B cell (primary cell): ENCODE measurements at regions not wholly inside any gene's neighbourhood (a gene's known extent, or its start where the extent isn't known, plus 50 kb on each side); places are given as distances from the start of the nearest gene placed in this dataset.

ENCODE experiments used
- ATAC-seq: fragments of 200-7000 bp; cut with Tn5 transposase; one replicate; pipeline ENCODE4 v1.10.0; 2021; ENCODE audit warnings: low read depth, mild to moderate bottlenecking, moderate number of reproducible peaks, moderate library complexity
- CTCF ChIA-PET: fragments of 350-600 bp; sonication (Branson Sonifier 250); formaldehyde crosslinking; loops from one replicate; lab custom pipeline; 2021; ENCODE audit warnings: antibody characterized with exemption, inconsistent platforms; lab: Charles Lee
- POLR2A ChIA-PET: fragments of 350-600 bp; sonication (Branson Sonifier 250); formaldehyde crosslinking; loops from one replicate; lab custom pipeline; 2021; ENCODE audit warnings: antibody characterized with exemption; lab: Charles Lee
- DNase-seq: peaks from one replicate; pipeline ENCODE4 v3.0.0; 2013
- H2AFZ ChIP-seq: 2 replicates; pipeline ENCODE4 v1.6.1; 2012; ENCODE audit warnings: mild to moderate bottlenecking, low read depth, low read length; ENCODE audit not compliant: insufficient read depth, poor library complexity, severe bottlenecking
- H3K27ac ChIP-seq, 2 donors: 1 replicate in 1 of 2; 2 replicates in 1 of 2; pipeline ENCODE4 v1.5.1; 2012 to 2013; ENCODE audit warnings: low read length in 2 of 2, mild to moderate bottlenecking in 2 of 2, moderate library complexity in 1 of 2
- H3K27me3 ChIP-seq, 4 experiments: fragments of 200-600 bp in 1 of 4; sonication (generic) in 1 of 4; replicated peaks in 1 of 4; 1 replicate in 2 of 4; 2 replicates in 2 of 4; pipeline versions ENCODE4 v1.6.1 to v1.7.0; 2013 to 2016; ENCODE audit warnings: low read length in 3 of 4, mild to moderate bottlenecking in 2 of 4, mixed read lengths in 1 of 4, moderate library complexity in 1 of 4; ENCODE audit not compliant: insufficient read depth in 4 of 4, control insufficient read depth in 3 of 4; ENCODE audit errors: control extremely low read depth in 1 of 4
- H3K36me3 ChIP-seq, 2 experiments: replicated peaks in 1 of 2; 1 replicate in 1 of 2; 2 replicates in 1 of 2; pipeline versions ENCODE4 v1.6.1 to v1.7.1; 2013; ENCODE audit warnings: low read length in 1 of 2; ENCODE audit not compliant: insufficient read depth in 2 of 2, control insufficient read depth in 1 of 2; ENCODE audit errors: control extremely low read depth in 1 of 2, extremely low read depth in 1 of 2
- H3K4me1 ChIP-seq, 2 donors: fragments of 200-600 bp in 1 of 2; sonication (generic) in 1 of 2; 1 replicate in 1 of 2; 2 replicates in 1 of 2; pipeline versions ENCODE4 v1.5.1 to v1.6.1; 2013 to 2017; ENCODE audit warnings: low read length in 2 of 2; ENCODE audit not compliant: control insufficient read depth in 2 of 2, insufficient read depth in 2 of 2
- H3K4me2 ChIP-seq: replicated peaks from 2 replicates; pipeline ENCODE3; 2012; ENCODE audit warnings: mild to moderate bottlenecking, low read depth, low read length; ENCODE audit not compliant: poor library complexity, severe bottlenecking
- H3K4me3 ChIP-seq, 5 experiments: fragments of 200-600 bp in 1 of 5; sonication (generic) in 1 of 5; 1 replicate in 3 of 5; 2 replicates in 2 of 5; pipeline versions ENCODE4 v1.5.1 to v1.7.0; 2011 to 2016; ENCODE audit warnings: low read length in 4 of 5, mild to moderate bottlenecking in 4 of 5, low read depth in 2 of 5, control low read depth in 1 of 5, moderate library complexity in 1 of 5; ENCODE audit not compliant: insufficient read depth in 1 of 5; ENCODE audit errors: control extremely low read depth in 1 of 5, extremely low read depth in 1 of 5
- H3K79me2 ChIP-seq: fragments of 200-600 bp; sonication (generic); one replicate; pipeline ENCODE4 v1.6.0; 2016; ENCODE audit warnings: low read length; ENCODE audit not compliant: control insufficient read depth, insufficient read depth
- H3K9ac ChIP-seq: fragments of 200-600 bp; sonication (generic); 2 replicates; pipeline ENCODE4 v1.6.1; 2017; ENCODE audit warnings: mild to moderate bottlenecking, low read length, moderate library complexity
- H3K9me3 ChIP-seq, 3 donors: one replicate each; pipeline versions ENCODE4 v1.6.1 to v1.7.1; 2013; ENCODE audit warnings: low read length in 2 of 3; ENCODE audit not compliant: control insufficient read depth in 2 of 3, insufficient read depth in 1 of 3; ENCODE audit errors: control extremely low read depth in 1 of 3
- H4K20me1 ChIP-seq: 2 replicates; pipeline ENCODE4 v1.6.0; 2012; ENCODE audit warnings: mild to moderate bottlenecking, low read length; ENCODE audit not compliant: insufficient read depth, control insufficient read depth, poor library complexity, severe bottlenecking
- H3K27ac Mint-ChIP-seq: one replicate; pipeline ENCODE4 v1.8.0; 2021; ENCODE audit warnings: mixed read lengths
- H3K27me3 Mint-ChIP-seq: one replicate; pipeline ENCODE4 v1.8.0; 2021; ENCODE audit warnings: mixed read lengths
- H3K4me1 Mint-ChIP-seq: one replicate; pipeline ENCODE4 v1.8.0; 2021; ENCODE audit warnings: mixed read lengths
- H3K4me3 Mint-ChIP-seq: one replicate; pipeline ENCODE4 v1.8.0; 2021; ENCODE audit warnings: mixed read lengths
- H3K9me3 Mint-ChIP-seq: one replicate; pipeline ENCODE4 v1.8.0; 2022; ENCODE audit warnings: mixed read lengths; ENCODE audit not compliant: insufficient read depth
- EZH2 ChIP-seq: IDR thresholded peaks from 2 replicates; pipeline ENCODE4 v1.6.1; 2012; ENCODE audit warnings: borderline replicate concordance, low read depth, mild to moderate bottlenecking, moderate library complexity, low read length; ENCODE audit not compliant: insufficient read depth, poor library complexity, severe bottlenecking
- WGBS: methylation state at CpG from one replicate; pipeline ENCODE4 v1.1.5; 2013; ENCODE audit warnings: missing lambda C conversion rate; ENCODE audit not compliant: insufficient coverage; 5-methylcytosine and 5-hydroxymethylcytosine counted together
- intact Hi-C: fragments of 100-400 bp; cut with micrococcal nuclease; formaldehyde crosslinking; loops from one replicate; pipeline ENCODE4 v1.10.0; 2022
- TF ChIP-seq, protein P1 (sequence below): fragments of 200-600 bp; IDR thresholded peaks from one replicate; pipeline ENCODE4 v1.8.0; 2022; ENCODE audit warnings: antibody characterized with exemption, mild to moderate bottlenecking

DNA sequence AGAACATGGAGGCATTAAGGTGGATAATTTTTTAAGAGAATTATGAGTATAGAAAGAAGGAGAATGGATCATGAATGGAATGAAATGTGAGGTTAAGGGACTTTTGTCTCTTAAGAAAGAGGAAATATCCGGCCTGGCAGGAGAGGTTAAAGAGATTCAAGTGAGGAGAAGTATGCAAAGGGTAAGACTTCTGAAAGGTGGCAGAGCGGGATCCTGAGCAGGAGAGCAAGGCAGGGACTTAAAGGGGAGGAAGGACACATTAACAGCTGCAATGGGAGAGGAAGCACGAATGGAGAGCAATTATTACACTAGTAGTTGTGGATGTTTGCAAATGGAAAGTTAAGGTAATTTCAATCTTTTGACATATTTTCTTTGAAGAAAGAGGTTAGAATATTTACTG is 171.0 kb downstream of the KITLG start:
- TF ChIP-seq, protein P1, sequence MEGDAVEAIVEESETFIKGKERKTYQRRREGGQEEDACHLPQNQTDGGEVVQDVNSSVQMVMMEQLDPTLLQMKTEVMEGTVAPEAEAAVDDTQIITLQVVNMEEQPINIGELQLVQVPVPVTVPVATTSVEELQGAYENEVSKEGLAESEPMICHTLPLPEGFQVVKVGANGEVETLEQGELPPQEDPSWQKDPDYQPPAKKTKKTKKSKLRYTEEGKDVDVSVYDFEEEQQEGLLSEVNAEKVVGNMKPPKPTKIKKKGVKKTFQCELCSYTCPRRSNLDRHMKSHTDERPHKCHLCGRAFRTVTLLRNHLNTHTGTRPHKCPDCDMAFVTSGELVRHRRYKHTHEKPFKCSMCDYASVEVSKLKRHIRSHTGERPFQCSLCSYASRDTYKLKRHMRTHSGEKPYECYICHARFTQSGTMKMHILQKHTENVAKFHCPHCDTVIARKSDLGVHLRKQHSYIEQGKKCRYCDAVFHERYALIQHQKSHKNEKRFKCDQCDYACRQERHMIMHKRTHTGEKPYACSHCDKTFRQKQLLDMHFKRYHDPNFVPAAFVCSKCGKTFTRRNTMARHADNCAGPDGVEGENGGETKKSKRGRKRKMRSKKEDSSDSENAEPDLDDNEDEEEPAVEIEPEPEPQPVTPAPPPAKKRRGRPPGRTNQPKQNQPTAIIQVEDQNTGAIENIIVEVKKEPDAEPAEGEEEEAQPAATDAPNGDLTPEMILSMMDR = no peak
- TF ChIP-seq EZH2 = no peak
- no peak overlapping the region for H3K27ac ChIP-seq
- Mint-ChIP-seq H3K27me3 (no peaks in the 10 kb centered on the region), H3K4me1 (no peaks in the 10 kb centered on the region), H3K9me3 (no peaks in the 10 kb centered on the region), H3K4me3 (no peak overlapping the region), H3K27ac (no peak overlapping the region)
- H3K79me2 ChIP-seq = no peaks in the 10 kb centered on the region
- WGBS = 86% methylated on average over 2 of the region's 3 CpGs
- DNase-seq = no peak
- H3K4me3 ChIP-seq = no peak overlapping the region
- no peak for ATAC-seq
- no peaks in the 10 kb centered on the region for H3K4me1 ChIP-seq
- no peak overlapping the region for H2AFZ ChIP-seq
- intact Hi-C loops = no loop called here
- H3K36me3 ChIP-seq = no peaks in the 10 kb centered on the region
- no peak overlapping the region for H3K9ac ChIP-seq
- POLR2A ChIA-PET = no interaction called here
- no peaks in the 10 kb centered on the region for H4K20me1 ChIP-seq
- no peak overlapping the region for H3K4me2 ChIP-seq
- no peaks in the 10 kb centered on the region for H3K27me3 ChIP-seq
- H3K9me3 ChIP-seq = no peaks in the 10 kb centered on the region
- CTCF ChIA-PET = no interaction called here

DNA sequence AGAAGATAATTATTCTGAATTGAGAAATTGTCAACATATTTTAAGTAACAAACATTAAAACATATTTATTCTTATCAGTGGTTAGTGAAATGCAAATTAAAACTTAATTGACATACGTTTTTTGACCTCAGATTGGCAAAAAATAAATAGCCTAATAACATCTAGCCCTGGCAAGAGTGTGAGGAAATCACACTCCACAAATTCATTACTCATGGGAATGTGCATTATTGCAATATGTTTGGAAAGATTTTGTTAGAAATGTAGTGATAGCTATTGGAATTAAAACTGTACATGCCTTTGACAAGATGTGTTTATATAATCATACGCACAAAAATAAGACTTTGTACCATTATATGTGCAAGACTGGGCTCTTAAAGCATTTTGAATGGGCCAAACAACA is 168.6 kb downstream of the KITLG start:
- TF ChIP-seq, protein P1 = no peak
- TF ChIP-seq EZH2 = no peak
- intact Hi-C loops = no loop called here
- Histone ChIP-seq H3K4me3 (no peak overlapping the region), H3K27me3 (no peaks in the 10 kb centered on the region), H3K4me1 (no peaks in the 10 kb centered on the region), H3K4me2 (no peak overlapping the region), H3K79me2 (no peaks in the 10 kb centered on the region), H3K9ac (no peak overlapping the region), H3K36me3 (no peaks in the 10 kb centered on the region), H4K20me1 (no peaks in the 10 kb centered on the region), H3K27ac (no peak overlapping the region), H3K9me3 (no peaks in the 10 kb centered on the region), H2AFZ (no peak overlapping the region)
- POLR2A ChIA-PET = no interaction called here
- no CpG with 5 or more reads among the region's 2 CpGs for WGBS
- ATAC-seq = no peak
- Mint-ChIP-seq H3K9me3 (no peaks in the 10 kb centered on the region), H3K27ac (no peak overlapping the region), H3K4me3 (no peak overlapping the region), H3K4me1 (no peaks in the 10 kb centered on the region), H3K27me3 (no peaks in the 10 kb centered on the region)
- CTCF ChIA-PET = no interaction called here
- DNase-seq = no peak
